HEK293 (cell line): ENCODE measurements at regions not wholly inside any gene's neighbourhood (a gene's known extent, or its start where the extent isn't known, plus 50 kb on each side); places are given as distances from the start of the nearest gene placed in this dataset.

Source experiments
- CTCF ChIA-PET: fragments of 350-600 bp; formaldehyde crosslinking; extraction: SDS; loops from one replicate; lab custom pipeline; 2021; ENCODE audit warnings: antibody characterized with exemption; lab: Yijun Ruan, JAX
- POLR2A ChIA-PET: fragments of 300-600 bp; formaldehyde crosslinking; extraction: SDS; loops from one replicate; lab custom pipeline; 2020; ENCODE audit warnings: antibody characterized with exemption, inconsistent platforms; lab: Yijun Ruan, JAX
- H3K27ac ChIP-seq: fragments of 200-500 bp; sonication (Bioruptor generic); 2 replicates; pipeline ENCODE4 v1.5.1; 2014; ENCODE audit warnings: low read depth, low read length, control low read depth, inconsistent platforms; ENCODE audit errors: extremely low read depth
- H3K36me3 ChIP-seq, 2 experiments: fragments of 200-500 bp in 1 of 2; sonication (Bioruptor generic) in 1 of 2; 1 replicate in 1 of 2; 2 replicates in 1 of 2; pipeline ENCODE4 v1.5.1; 2014 to 2017; ENCODE audit warnings: inconsistent platforms in 2 of 2, low read length in 2 of 2; ENCODE audit not compliant: control insufficient read depth in 2 of 2, insufficient read depth in 1 of 2
- H3K4me1 ChIP-seq: fragments of 200-500 bp; sonication (Bioruptor generic); 2 replicates; pipeline ENCODE4 v1.5.1; 2014; ENCODE audit warnings: mild to moderate bottlenecking, low read length, inconsistent platforms; ENCODE audit not compliant: control insufficient read depth, insufficient read depth
- H3K4me3 ChIP-seq: 2 replicates; pipeline ENCODE4 v1.5.1; 2011; ENCODE audit warnings: low read depth, mild to moderate bottlenecking, control low read depth, low read length, moderate library complexity
- H3K9me3 ChIP-seq: fragments of 200-500 bp; sonication (Bioruptor generic); 2 replicates; pipeline ENCODE4 v1.5.1; 2014; ENCODE audit warnings: low read depth, low read length, inconsistent platforms; ENCODE audit not compliant: control insufficient read depth, insufficient read depth
- SCRT2 ChIP-seq: fragments of 450-650 bp; formaldehyde crosslinking; IDR thresholded peaks from 2 replicates; pipeline ENCODE4 v1.5.1; 2016; ENCODE audit warnings: missing biosample characterization, missing genetic modification characterization
- SP7 ChIP-seq: fragments of 450-650 bp; formaldehyde crosslinking; IDR thresholded peaks from 2 replicates; pipeline ENCODE4 v1.5.1; 2016; ENCODE audit warnings: missing biosample characterization, missing genetic modification characterization
- ZEB2 ChIP-seq: fragments of 450-650 bp; formaldehyde crosslinking; IDR thresholded peaks from 2 replicates; pipeline ENCODE4 v1.5.1; 2016; ENCODE audit warnings: missing biosample characterization, missing genetic modification characterization
- ZFP41 ChIP-seq: fragments of 450-650 bp; formaldehyde crosslinking; IDR thresholded peaks from 2 replicates; pipeline ENCODE4 v1.5.1; 2016; ENCODE audit warnings: missing biosample characterization, missing genetic modification characterization, borderline replicate concordance
- ZNF157 ChIP-seq: fragments of 450-650 bp; formaldehyde crosslinking; IDR thresholded peaks from 2 replicates; pipeline ENCODE4 v1.5.1; 2016; ENCODE audit warnings: missing biosample characterization, missing genetic modification characterization
- ZNF341 ChIP-seq: fragments of 450-650 bp; formaldehyde crosslinking; IDR thresholded peaks from 2 replicates; pipeline ENCODE4; 2016; ENCODE audit warnings: low read depth, missing biosample characterization, missing genetic modification characterization
- ZNF501 ChIP-seq: fragments of 450-650 bp; formaldehyde crosslinking; IDR thresholded peaks from 2 replicates; pipeline ENCODE4 v1.5.1; 2016; ENCODE audit warnings: missing biosample characterization, missing genetic modification characterization
- ZNF548 ChIP-seq: fragments of 450-650 bp; formaldehyde crosslinking; IDR thresholded peaks from 2 replicates; pipeline ENCODE4 v1.5.1; 2016; ENCODE audit warnings: missing biosample characterization, missing genetic modification characterization
- ZNF558 ChIP-seq: fragments of 450-650 bp; formaldehyde crosslinking; IDR thresholded peaks from 2 replicates; pipeline ENCODE4 v1.5.1; 2016; ENCODE audit warnings: missing biosample characterization, missing genetic modification characterization
- ZNF600 ChIP-seq: fragments of 450-650 bp; formaldehyde crosslinking; IDR thresholded peaks from 2 replicates; pipeline ENCODE4 v1.5.1; 2016; ENCODE audit warnings: missing biosample characterization, missing genetic modification characterization
- ZNF610 ChIP-seq: fragments of 450-650 bp; formaldehyde crosslinking; IDR thresholded peaks from 2 replicates; pipeline ENCODE4 v1.5.1; 2016; ENCODE audit warnings: missing biosample characterization, missing genetic modification characterization, borderline replicate concordance
- ZNF776 ChIP-seq: fragments of 450-650 bp; formaldehyde crosslinking; IDR thresholded peaks from 2 replicates; pipeline ENCODE4 v1.5.0; 2017; ENCODE audit warnings: missing biosample characterization, missing genetic modification characterization, borderline replicate concordance
- ZNF777 ChIP-seq: fragments of 450-650 bp; formaldehyde crosslinking; IDR thresholded peaks from 2 replicates; pipeline ENCODE4 v1.5.1; 2017; ENCODE audit warnings: missing biosample characterization, missing genetic modification characterization, borderline replicate concordance
- TF ChIP-seq, protein P1 (sequence below): fragments of 450-650 bp; formaldehyde crosslinking; IDR thresholded peaks from 2 replicates; pipeline ENCODE4 v1.5.1; 2017; ENCODE audit warnings: missing biosample characterization, missing genetic modification characterization
- TF ChIP-seq, protein P2 (sequence below): fragments of 450-650 bp; formaldehyde crosslinking; IDR thresholded peaks from 2 replicates; pipeline ENCODE4 v1.5.1; 2016; ENCODE audit warnings: missing biosample characterization, missing genetic modification characterization
- TF ChIP-seq, protein P3 (sequence below): fragments of 450-650 bp; IDR thresholded peaks from 2 replicates; pipeline ENCODE4 v1.5.1; 2018; ENCODE audit warnings: missing biosample characterization, missing genetic modification characterization
- TF ChIP-seq, protein P4 (sequence below): fragments of 450-650 bp; formaldehyde crosslinking; IDR thresholded peaks from 2 replicates; pipeline ENCODE4 v1.5.1; 2016; ENCODE audit warnings: missing biosample characterization, missing genetic modification characterization, low read depth

DNA sequence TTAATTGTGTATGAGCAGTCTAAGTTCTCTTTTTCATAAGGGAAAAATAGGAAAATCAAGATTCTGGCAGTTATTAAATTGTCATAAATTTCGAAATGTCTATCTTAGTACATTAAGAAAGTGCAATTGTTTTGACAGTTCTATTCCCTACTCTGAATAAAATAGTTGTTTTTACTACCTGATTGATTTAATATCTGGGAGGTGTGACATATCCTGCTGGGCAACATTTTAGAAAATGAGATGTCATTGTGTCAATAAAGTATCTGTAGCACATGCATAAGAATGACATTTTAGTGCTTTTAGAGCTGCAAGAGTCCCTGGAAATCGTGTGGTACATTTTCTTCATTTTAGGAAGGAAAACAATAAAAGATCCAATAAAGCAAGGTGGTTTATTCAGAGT, 139.2 kb upstream of the COL11A1 start:
- ChIA-PET POLR2A (no interaction called here), CTCF (no interaction called here)
- H3K4me1 ChIP-seq, result no peaks in the 10 kb centered on the region

DNA sequence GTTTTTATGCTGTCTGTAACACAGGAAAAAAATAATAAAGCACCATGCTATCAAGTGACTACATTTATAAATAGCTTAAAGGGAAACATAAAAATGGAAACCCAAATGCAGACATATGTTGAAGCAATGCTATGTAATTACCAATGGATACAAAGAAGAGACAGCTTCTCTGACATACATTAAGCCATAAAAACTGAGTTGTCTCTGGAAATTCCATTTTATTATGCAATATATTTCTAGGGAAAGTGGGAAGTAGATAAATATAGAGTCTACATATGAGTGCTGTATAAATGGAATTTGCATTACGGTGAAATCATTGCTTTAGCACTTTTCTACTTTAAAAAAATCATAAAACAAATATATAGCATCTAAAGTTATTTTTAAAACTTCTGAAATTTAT, 135.2 kb upstream of the COL11A1 start:
- Histone ChIP-seq H3K4me3 (no peak overlapping the region), H3K4me1 (no peaks in the 10 kb centered on the region), H3K27ac (no peak overlapping the region), H3K36me3 (no peaks in the 10 kb centered on the region), H3K9me3 (no peaks in the 10 kb centered on the region)
- ChIA-PET POLR2A (no interaction called here), CTCF (interaction anchor here (0.5 kb wide), 1 partner anchor 325 kb away, joined by 3 read pairs; no protein-coding TSS in a partner anchor)
- TF ChIP-seq ZFP41 (tag by site-specific recombination) (no peak), ZNF776 (tag by site-specific recombination) (no peak), ZEB2 (tag by site-specific recombination) (no peak), ZNF600 (no peak)
- TF ChIP-seq, protein P1, sequence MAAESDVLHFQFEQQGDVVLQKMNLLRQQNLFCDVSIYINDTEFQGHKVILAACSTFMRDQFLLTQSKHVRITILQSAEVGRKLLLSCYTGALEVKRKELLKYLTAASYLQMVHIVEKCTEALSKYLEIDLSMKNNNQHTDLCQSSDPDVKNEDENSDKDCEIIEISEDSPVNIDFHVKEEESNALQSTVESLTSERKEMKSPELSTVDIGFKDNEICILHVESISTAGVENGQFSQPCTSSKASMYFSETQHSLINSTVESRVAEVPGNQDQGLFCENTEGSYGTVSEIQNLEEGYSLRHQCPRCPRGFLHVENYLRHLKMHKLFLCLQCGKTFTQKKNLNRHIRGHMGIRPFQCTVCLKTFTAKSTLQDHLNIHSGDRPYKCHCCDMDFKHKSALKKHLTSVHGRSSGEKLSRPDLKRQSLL (tag by site-specific recombination), result no peak
- TF ChIP-seq, all 188 proteins: peak for 0

More for the DNA sequence above, 139.2 kb upstream of the COL11A1 start:
- TF ChIP-seq ZNF501 (tag by site-specific recombination) (no peak), ZNF341 (tag by site-specific recombination) (no peak), ZNF548 (no peak), ZNF777 (tag by site-specific recombination) (no peak), SP7 (tag by site-specific recombination) (no peak), ZNF157 (tag by site-specific recombination) (no peak), ZNF610 (tag by site-specific recombination) (no peak), SCRT2 (tag by site-specific recombination) (no peak)
- TF ChIP-seq, protein P2, sequence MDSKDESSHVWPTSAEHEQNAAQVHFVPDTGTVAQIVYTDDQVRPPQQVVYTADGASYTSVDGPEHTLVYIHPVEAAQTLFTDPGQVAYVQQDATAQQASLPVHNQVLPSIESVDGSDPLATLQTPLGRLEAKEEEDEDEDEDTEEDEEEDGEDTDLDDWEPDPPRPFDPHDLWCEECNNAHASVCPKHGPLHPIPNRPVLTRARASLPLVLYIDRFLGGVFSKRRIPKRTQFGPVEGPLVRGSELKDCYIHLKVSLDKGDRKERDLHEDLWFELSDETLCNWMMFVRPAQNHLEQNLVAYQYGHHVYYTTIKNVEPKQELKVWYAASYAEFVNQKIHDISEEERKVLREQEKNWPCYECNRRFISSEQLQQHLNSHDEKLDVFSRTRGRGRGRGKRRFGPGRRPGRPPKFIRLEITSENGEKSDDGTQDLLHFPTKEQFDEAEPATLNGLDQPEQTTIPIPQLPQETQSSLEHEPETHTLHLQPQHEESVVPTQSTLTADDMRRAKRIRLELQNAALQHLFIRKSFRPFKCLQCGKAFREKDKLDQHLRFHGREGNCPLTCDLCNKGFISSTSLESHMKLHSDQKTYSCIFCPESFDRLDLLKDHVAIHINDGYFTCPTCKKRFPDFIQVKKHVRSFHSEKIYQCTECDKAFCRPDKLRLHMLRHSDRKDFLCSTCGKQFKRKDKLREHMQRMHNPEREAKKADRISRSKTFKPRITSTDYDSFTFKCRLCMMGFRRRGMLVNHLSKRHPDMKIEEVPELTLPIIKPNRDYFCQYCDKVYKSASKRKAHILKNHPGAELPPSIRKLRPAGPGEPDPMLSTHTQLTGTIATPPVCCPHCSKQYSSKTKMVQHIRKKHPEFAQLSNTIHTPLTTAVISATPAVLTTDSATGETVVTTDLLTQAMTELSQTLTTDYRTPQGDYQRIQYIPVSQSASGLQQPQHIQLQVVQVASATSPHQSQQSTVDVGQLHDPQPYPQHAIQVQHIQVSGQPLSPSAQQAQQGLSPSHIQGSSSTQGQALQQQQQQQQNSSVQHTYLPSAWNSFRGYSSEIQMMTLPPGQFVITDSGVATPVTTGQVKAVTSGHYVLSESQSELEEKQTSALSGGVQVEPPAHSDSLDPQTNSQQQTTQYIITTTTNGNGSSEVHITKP (tag by site-specific recombination), result no peak
- TF ChIP-seq, protein P3, sequence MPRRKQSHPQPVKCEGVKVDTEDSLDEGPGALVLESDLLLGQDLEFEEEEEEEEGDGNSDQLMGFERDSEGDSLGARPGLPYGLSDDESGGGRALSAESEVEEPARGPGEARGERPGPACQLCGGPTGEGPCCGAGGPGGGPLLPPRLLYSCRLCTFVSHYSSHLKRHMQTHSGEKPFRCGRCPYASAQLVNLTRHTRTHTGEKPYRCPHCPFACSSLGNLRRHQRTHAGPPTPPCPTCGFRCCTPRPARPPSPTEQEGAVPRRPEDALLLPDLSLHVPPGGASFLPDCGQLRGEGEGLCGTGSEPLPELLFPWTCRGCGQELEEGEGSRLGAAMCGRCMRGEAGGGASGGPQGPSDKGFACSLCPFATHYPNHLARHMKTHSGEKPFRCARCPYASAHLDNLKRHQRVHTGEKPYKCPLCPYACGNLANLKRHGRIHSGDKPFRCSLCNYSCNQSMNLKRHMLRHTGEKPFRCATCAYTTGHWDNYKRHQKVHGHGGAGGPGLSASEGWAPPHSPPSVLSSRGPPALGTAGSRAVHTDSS (tag by site-specific recombination), result no peak
- Histone ChIP-seq H3K9me3 (no peaks in the 10 kb centered on the region), H3K27ac (no peak overlapping the region), H3K36me3 (no peaks in the 10 kb centered on the region), H3K4me3 (no peak overlapping the region)

DNA sequence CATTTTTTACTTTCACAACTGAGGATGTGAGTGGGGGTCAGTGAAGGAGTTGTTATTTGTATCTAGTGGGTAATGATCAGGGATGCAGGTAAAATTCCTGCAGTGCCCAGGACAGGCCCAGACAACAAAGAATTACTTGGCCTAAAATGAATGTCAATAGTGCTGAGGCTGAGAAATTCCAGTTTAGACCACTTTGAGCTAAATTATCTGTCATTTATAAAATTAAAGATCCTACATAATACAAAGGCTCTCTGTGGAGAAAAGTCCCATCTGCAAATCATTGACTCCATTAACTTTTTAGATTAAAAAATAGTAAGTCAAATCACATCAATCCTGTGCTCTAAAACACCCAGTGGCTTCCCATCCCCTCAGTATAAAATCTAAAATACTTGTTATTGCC, 130.7 kb upstream of the COL11A1 start:
- H3K27ac ChIP-seq, result no peak overlapping the region
- CTCF ChIA-PET, result no interaction called here
- no peak for TF ChIP-seq ZNF558 (tag by site-specific recombination)
- TF ChIP-seq, protein P4, sequence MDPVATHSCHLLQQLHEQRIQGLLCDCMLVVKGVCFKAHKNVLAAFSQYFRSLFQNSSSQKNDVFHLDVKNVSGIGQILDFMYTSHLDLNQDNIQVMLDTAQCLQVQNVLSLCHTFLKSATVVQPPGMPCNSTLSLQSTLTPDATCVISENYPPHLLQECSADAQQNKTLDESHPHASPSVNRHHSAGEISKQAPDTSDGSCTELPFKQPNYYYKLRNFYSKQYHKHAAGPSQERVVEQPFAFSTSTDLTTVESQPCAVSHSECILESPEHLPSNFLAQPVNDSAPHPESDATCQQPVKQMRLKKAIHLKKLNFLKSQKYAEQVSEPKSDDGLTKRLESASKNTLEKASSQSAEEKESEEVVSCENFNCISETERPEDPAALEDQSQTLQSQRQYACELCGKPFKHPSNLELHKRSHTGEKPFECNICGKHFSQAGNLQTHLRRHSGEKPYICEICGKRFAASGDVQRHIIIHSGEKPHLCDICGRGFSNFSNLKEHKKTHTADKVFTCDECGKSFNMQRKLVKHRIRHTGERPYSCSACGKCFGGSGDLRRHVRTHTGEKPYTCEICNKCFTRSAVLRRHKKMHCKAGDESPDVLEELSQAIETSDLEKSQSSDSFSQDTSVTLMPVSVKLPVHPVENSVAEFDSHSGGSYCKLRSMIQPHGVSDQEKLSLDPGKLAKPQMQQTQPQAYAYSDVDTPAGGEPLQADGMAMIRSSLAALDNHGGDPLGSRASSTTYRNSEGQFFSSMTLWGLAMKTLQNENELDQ (tag by site-specific recombination), result no peak
- H3K4me3 ChIP-seq, result no peak overlapping the region
- H3K4me1 ChIP-seq, result no peaks in the 10 kb centered on the region
- no peaks in the 10 kb centered on the region for H3K9me3 ChIP-seq
- POLR2A ChIA-PET, result no interaction called here
- H3K36me3 ChIP-seq, result no peaks in the 10 kb centered on the region
